Neural cell (in vitro differentiated cells): ENCODE measurements at regions not wholly inside any gene's neighbourhood (a gene's known extent, or its start where the extent isn't known, plus 50 kb on each side); places are given as distances from the start of the nearest gene placed in this dataset.

ENCODE experiments used
- POLR2AphosphoS5 ChIP-seq: IDR thresholded peaks from 2 replicates; pipeline ENCODE4 v1.6.1; 2012
- TAF1 ChIP-seq: IDR thresholded peaks from 2 replicates; pipeline ENCODE4 v1.6.1; 2012; ENCODE audit warnings: low read depth
- TF ChIP-seq, protein P1 (sequence below): fragments of 450-650 bp; IDR thresholded peaks from 2 replicates; pipeline ENCODE4 v1.5.1; 2014; ENCODE audit warnings: antibody characterized with exemption, mild to moderate bottlenecking, moderate library complexity; ENCODE audit not compliant: poor library complexity, severe bottlenecking

GRCh38 chr5:144698484-144698883 is 527.8 kb downstream of the KCTD16 start:
- TF ChIP-seq, protein P1, sequence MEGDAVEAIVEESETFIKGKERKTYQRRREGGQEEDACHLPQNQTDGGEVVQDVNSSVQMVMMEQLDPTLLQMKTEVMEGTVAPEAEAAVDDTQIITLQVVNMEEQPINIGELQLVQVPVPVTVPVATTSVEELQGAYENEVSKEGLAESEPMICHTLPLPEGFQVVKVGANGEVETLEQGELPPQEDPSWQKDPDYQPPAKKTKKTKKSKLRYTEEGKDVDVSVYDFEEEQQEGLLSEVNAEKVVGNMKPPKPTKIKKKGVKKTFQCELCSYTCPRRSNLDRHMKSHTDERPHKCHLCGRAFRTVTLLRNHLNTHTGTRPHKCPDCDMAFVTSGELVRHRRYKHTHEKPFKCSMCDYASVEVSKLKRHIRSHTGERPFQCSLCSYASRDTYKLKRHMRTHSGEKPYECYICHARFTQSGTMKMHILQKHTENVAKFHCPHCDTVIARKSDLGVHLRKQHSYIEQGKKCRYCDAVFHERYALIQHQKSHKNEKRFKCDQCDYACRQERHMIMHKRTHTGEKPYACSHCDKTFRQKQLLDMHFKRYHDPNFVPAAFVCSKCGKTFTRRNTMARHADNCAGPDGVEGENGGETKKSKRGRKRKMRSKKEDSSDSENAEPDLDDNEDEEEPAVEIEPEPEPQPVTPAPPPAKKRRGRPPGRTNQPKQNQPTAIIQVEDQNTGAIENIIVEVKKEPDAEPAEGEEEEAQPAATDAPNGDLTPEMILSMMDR: no peak
- TF ChIP-seq TAF1 (no peak), POLR2AphosphoS5 (no peak)
